ENCODE measurements at regions not wholly inside any gene's neighbourhood (a gene's known extent, or its start where the extent isn't known, plus 50 kb on each side); places are given as distances from the start of the nearest gene placed in this dataset.

GRCh38 chr17:34155947-34156346 lies 99.1 kb upstream of the CCL2 start:
- no peak for TF ChIP-seq CTCF (IDR thresholded peaks at IDR 0.05; ENCODE audit: low read depth, low read length)
- DNase-seq: no peak
- Histone ChIP-seq H3K27me3 (peaks cover 62% of the 10 kb centered on the region), H3K36me3 (no peaks in the 10 kb centered on the region), H3K9me3 (no peaks in the 10 kb centered on the region), H3K4me3 (ENCODE audit: low read depth, low read length) (no peak overlapping the region), H3K4me1 (no peaks in the 10 kb centered on the region)

- H3K36me3 ChIP-seq: no peaks in the 10 kb centered on the region
- TF ChIP-seq CTCF (IDR thresholded peaks at IDR 0.05; ENCODE audit: low read depth, low read length): no peak
- H3K4me1 ChIP-seq: no peaks in the 10 kb centered on the region
- H3K9me3 ChIP-seq: no peaks in the 10 kb centered on the region
- H3K27me3 ChIP-seq: peaks cover 62% of the 10 kb centered on the region
- no peak for DNase-seq
- no peak overlapping the region for H3K4me3 ChIP-seq (ENCODE audit: low read depth, low read length)
These were observed 98.7 kb upstream of the CCL2 start for GRCh38 chr17:34156401-34156740.

- Histone ChIP-seq H3K9me3 (no peaks in the 10 kb centered on the region), H3K4me3 (ENCODE audit: low read depth, low read length) (no peak overlapping the region), H3K27me3 (peaks cover 62% of the 10 kb centered on the region), H3K36me3 (no peaks in the 10 kb centered on the region), H3K4me1 (no peaks in the 10 kb centered on the region)
- TF ChIP-seq CTCF (IDR thresholded peaks at IDR 0.05; ENCODE audit: low read depth, low read length): no peak
- DNase-seq: peak; percentile 43
These were observed 98.1 kb upstream of the CCL2 start for GRCh38 chr17:34156741-34157589.

GRCh38 chr17:34161690-34162089 lies 93.4 kb upstream of the CCL2 start:
- no peaks in the 10 kb centered on the region for H3K36me3 ChIP-seq
- no peak overlapping the region for H3K4me3 ChIP-seq (ENCODE audit: low read depth, low read length)
- H3K9me3 ChIP-seq: no peaks in the 10 kb centered on the region
- H3K4me1 ChIP-seq: no peaks in the 10 kb centered on the region
- no peak for DNase-seq
- H3K27me3 ChIP-seq: peaks cover 36% of the 10 kb centered on the region
- no peak for TF ChIP-seq CTCF (IDR thresholded peaks at IDR 0.05; ENCODE audit: low read depth, low read length)

- no peak for DNase-seq
- Histone ChIP-seq H3K27me3 (peaks cover 22% of the 10 kb centered on the region), H3K4me1 (no peaks in the 10 kb centered on the region), H3K9me3 (no peaks in the 10 kb centered on the region), H3K4me3 (ENCODE audit: low read depth, low read length) (no peak overlapping the region), H3K36me3 (no peaks in the 10 kb centered on the region)
- TF ChIP-seq CTCF (IDR thresholded peaks at IDR 0.05; ENCODE audit: low read depth, low read length): no peak
These were observed 92.0 kb upstream of the CCL2 start for GRCh38 chr17:34163123-34163522.

GRCh38 chr17:34163646-34164045 lies 91.4 kb upstream of the CCL2 start:
- DNase-seq: peak; percentile 24
- Histone ChIP-seq H3K4me1 (no peaks in the 10 kb centered on the region), H3K9me3 (no peaks in the 10 kb centered on the region), H3K27me3 (peaks cover 17% of the 10 kb centered on the region), H3K36me3 (no peaks in the 10 kb centered on the region), H3K4me3 (ENCODE audit: low read depth, low read length) (no peak overlapping the region)
- TF ChIP-seq CTCF (IDR thresholded peaks at IDR 0.05; ENCODE audit: low read depth, low read length): peak; percentile 65
